Fibroblast of mammary gland (primary cell): ENCODE measurements at regions not wholly inside any gene's neighbourhood (a gene's known extent, or its start where the extent isn't known, plus 50 kb on each side); places are given as distances from the start of the nearest gene placed in this dataset.

Experiments
- DNase-seq: peaks from one replicate; pipeline ENCODE4 v3.0.0-alpha.2; 2010; ENCODE audit warnings: low read depth
- H3K4me3 ChIP-seq: 2 replicates; pipeline ENCODE4 v1.5.1; 2011; ENCODE audit warnings: low read depth, mild to moderate bottlenecking, low read length, moderate library complexity; ENCODE audit not compliant: control insufficient read depth
- TF ChIP-seq, protein P1 (sequence below): conservative IDR thresholded peaks from 2 replicates; pipeline ENCODE4 v1.5.1; 2011; ENCODE audit warnings: low read depth, low read length, inconsistent platforms; ENCODE audit not compliant: control insufficient read depth, insufficient read depth

DNA sequence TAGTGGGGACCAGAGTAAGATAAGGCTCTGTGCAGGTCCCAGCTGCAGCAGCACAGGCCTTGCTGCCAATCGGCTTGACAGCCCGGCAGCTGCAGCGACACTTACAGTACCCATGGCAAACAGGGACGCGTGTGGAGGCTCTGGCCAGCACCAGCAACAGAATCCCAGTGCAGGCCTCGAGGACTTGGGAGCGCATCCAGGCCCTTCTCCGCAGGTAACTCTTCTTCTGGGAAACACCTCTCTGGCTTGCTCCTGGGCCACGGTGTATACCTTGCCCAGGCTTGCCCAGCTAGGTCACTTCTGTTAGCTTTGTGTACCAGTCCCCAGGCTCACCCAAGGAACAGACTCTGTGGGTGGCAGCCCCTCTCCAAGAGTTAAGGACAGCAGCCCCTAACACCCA, 126.7 kb downstream of the CTTN start:
- H3K4me3 ChIP-seq = no peak overlapping the region
- TF ChIP-seq, protein P1, sequence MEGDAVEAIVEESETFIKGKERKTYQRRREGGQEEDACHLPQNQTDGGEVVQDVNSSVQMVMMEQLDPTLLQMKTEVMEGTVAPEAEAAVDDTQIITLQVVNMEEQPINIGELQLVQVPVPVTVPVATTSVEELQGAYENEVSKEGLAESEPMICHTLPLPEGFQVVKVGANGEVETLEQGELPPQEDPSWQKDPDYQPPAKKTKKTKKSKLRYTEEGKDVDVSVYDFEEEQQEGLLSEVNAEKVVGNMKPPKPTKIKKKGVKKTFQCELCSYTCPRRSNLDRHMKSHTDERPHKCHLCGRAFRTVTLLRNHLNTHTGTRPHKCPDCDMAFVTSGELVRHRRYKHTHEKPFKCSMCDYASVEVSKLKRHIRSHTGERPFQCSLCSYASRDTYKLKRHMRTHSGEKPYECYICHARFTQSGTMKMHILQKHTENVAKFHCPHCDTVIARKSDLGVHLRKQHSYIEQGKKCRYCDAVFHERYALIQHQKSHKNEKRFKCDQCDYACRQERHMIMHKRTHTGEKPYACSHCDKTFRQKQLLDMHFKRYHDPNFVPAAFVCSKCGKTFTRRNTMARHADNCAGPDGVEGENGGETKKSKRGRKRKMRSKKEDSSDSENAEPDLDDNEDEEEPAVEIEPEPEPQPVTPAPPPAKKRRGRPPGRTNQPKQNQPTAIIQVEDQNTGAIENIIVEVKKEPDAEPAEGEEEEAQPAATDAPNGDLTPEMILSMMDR = no peak
- DNase-seq = no peak

DNA sequence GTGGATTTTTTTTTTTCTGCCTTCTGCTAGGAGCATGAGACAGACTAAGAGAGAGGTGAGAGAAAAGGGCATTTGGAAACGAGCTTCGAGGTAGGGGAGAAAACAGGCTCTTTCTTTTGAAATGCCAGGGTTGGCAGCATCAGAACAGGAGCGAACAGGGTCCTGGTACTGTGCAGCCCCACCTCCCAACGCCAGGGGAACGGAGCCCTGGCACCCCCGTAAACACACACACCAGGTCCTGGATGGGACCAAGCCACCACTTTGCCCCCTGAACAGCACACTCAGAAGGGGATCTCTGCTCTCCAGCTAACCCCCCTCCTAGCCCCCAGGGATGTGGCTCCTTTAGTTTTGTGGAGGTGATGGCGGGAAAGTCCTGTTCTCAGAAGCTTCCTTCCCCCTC, 127.1 kb downstream of the CTTN start:
- TF ChIP-seq, protein P1 = no peak

DNA sequence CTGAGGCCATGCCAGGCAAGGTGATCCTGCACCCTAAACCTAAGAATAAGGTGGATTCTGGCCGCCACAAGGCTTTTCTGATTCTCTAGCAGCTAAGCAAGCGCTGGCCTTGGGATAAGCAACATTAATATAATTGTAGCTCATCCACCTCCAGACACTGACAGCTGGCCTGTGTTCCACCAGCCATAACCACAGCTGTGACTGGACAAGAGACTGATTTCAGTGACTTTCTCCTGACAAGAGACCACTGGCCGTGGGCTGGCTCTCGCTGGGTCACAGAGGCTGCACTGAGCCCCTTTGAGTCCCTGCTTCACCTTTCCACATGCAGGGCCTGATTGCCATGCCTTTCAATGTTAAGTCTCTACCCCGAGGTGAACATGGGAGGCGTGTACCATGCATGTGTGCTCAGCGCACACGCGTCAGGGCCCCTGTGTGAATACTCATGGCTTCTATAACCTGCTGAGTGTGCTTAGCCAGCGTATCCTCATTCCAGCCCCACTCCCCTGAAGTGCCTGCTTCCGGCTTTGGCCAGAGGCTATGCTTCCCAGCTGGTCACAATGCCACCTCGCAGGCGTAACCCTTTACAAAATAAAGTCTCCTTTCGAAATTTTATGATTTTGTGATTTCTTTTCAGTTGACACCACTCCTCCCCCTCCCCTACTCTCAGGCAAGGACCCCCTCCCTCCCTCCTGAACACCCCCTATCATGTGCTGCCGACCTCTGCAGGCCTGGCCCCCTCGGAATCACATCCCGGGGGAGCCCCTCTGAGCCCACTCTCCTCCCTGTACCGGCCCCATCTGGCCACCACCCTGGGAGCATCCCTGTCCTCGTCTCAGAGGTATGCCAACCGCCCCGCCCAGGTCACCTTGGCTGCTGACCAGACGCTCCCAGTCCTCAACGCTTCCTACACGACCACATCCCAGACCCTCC, 128.1 kb downstream of the CTTN start:
- DNase-seq = no peak
- H3K4me3 ChIP-seq = no peak overlapping the region
- TF ChIP-seq, protein P1 = no peak

More for the DNA sequence above, 127.1 kb downstream of the CTTN start:
- H3K4me3 ChIP-seq = no peak overlapping the region
- no peak for DNase-seq

DNA sequence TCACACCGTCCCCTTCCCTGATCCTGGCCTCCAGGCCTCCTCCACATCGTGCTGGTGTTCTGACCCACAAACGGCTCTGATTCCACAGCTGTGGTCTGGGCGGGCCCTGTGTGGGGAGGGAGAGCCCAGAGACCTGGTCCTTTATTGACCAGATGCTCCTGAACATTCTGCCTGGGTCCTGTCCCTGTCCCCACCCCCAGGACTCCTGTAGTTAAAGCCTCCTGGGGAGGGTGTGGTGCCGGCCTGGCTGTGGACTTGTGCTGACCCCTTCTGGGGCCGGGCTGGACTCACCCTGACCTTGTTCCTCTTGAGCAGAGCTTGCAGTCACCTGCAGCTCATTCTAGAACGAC, 128.7 kb downstream of the CTTN start:
- no peak overlapping the region for H3K4me3 ChIP-seq
- DNase-seq = no peak
- TF ChIP-seq, protein P1 = no peak

DNA sequence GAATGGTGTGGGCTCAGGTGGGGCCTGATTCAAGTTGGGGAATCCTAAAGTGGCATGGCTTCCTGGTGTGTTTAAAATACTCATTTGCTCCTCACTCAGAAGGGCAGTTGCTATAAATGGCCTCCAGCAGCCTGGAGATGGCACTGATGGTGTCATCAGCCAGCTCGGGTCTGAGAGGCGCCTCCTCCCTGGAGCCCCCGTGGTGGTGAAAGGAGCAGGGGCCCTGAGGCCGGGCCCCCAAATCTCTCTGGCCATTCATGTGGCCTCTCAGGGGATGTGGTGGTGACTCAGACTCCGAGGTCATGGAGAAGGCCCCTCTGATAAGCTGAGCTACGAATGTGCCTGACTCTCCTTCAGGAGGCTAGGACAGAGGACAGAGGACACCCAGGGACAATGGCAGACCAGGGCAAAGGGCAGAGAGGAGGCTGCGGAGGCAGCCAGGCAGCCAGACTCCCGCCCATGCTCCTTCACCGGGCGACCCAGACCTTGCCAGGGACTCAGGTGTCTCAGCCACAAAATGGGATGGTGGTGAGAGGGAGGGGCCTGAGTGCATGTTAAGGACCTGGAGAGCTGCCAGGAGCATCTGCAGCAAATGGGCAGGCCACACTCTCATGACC, 129.2 kb downstream of the CTTN start:
- H3K4me3 ChIP-seq = no peak overlapping the region
- no peak for DNase-seq
- TF ChIP-seq, protein P1 = no peak

DNA sequence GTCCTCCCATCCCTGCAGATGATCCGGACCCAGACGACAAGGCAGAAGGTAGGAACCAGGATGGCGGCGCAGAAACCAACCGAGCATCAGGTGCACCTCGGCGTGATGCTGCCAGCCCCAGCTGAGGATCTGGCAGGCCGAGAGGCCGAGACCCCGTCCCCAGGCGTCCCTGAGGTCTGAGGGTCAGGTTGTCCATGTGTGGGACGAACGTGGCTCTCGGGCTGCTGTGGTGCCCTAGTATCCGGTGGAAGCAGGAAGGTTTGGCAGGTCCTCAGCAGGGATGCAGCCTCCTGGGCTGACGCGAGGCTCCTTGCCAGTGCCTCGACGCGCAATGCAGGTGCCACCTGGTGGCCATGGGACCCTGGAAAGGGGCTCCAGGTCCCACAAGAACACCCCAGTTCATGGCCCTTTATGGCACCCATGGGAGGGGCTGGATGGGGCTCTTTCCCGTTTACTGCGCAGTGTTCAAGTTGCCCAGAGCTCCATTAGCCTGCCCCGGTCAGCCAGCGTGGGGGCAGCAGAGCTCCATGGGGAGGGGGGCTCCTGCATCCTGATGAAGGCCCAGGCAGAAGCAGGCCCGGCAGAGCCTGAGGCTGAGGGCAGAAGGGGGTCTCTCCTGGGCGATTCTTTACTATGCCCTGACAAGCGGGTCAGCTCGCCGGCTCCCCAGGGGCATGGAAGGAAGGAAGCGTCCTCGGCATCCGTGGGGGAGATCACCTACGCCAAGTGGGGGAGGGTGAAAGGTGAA, 129.9 kb downstream of the CTTN start:
- TF ChIP-seq, protein P1 = no peak
- no peak for DNase-seq
- no peak overlapping the region for H3K4me3 ChIP-seq
